GM19043 (cell line): ENCODE measurements at regions not wholly inside any gene's neighbourhood (a gene's known extent, or its start where the extent isn't known, plus 50 kb on each side); places are given as distances from the start of the nearest gene placed in this dataset.

Experiments used
- ATAC-seq: cut with Tn5 transposase; IDR thresholded peaks from one replicate; pipeline ENCODE4 v1.9.1; 2021; ENCODE audit warnings: low read depth; ENCODE audit not compliant: unreplicated experiment

DNA sequence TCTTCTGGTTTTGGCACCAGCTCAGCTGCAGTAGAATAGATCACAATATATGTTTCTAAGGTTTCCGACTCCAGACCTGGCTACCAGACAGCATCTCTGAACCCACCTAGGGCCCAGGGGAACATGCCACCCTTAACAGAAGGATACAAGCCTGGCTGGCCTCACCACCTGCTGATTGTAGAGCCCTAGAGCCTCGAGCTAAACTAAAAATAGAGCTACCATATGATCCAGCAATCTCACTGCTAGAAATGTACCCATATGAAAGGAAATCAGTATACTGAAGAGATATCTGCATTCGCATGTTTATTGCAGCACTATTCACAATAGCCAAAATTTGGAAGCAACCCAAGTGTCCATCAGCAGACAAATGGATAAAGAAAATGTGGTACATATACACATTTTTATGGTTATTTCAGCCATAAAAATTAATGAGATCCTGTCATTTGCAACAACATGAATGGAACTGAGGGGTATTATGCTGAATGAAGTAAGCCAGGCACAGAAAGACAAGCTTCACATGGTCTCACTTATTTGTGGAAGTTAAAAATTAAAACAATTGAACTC lies 242.4 kb upstream of the SLC39A10 start:
- ATAC-seq = no peak

DNA sequence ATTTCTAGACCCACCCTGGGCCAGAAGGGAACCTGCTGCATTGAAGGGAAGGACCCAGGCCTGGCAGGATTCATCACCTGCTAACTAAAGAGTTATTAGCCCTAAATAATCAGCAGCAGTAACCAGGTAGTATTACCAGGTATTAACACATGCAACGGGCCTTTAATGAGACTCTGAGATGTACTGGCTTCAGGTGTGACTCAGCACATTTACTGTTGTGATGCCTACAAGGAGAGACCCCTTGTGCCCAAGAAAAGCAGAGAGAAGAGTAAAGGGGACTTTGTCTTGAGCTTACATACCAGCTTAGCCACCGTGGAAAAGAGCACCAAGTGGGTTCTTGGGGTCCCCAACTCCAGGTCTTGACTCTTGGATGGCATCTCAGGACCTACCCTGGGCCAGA lies 243.1 kb upstream of the SLC39A10 start:
- no peak for ATAC-seq

DNA sequence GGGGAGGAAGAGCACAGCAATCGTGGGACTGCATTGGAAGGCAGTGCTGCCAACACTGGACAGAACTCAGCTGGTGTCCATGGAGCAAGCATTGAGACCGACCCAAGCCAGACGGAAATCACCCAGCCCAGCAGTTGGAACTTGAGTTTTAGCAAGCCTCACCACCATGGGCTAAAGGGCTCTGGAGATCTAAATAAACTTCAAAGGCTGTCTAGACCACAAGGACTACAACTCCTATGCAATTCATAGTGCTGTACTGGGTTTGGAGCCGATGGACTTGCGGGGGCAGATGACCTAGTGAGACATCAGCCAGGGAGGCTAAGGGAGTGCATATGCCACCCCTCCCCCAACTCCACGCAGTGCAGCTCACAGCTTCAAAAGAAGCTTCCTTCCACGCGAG lies 243.6 kb upstream of the SLC39A10 start:
- ATAC-seq = no peak

GRCh38 chr2:195411219-195411687 lies 245.8 kb upstream of the SLC39A10 start:
- ATAC-seq = no peak

DNA sequence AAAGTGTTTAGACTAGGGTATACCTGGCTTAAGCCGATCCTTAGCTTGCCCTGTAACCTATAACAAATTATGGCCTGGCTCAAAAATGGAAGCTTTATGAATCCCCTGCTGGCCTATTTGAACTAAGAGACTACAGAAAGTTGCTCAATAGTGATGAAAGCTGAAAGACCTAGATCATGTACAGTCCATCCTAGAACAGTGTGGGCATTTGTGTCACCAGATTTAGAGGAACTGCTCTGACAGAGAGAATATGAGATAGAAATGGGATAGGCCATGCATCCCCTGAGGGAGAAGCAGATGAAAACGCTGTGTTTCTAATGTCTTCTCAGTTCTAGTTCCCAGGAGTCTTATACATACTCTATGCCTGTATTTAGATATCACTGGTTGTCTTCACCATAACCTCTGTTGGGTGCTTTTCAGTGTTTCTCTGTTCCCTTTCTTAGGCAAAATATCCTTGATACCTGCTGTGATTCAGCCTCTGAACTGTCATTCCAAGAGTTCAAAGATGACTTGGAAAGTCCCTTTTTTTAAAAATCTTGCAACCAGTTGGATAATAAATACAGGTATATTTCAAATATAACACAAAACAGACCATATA lies 246.9 kb upstream of the SLC39A10 start:
- peak; percentile 52 for ATAC-seq

DNA sequence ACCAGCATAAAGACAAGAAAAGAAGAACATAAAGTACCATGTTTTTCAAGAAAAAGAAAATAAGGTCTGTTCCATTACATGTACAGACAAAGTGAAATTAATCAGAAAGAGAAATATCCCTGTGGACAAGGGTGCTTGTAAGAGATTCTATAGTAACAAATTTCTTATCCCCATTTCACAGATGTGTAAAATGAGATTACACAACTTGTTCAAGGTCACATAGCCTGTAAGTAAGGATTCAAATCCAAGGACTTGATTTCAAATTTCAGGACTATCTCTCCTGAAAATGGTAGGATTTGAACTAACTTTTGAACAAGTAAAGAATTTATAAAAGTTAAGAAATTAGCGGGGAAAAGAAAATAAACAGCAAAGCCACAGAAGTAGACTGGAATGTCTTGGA lies 248.2 kb upstream of the SLC39A10 start:
- no peak for ATAC-seq

DNA sequence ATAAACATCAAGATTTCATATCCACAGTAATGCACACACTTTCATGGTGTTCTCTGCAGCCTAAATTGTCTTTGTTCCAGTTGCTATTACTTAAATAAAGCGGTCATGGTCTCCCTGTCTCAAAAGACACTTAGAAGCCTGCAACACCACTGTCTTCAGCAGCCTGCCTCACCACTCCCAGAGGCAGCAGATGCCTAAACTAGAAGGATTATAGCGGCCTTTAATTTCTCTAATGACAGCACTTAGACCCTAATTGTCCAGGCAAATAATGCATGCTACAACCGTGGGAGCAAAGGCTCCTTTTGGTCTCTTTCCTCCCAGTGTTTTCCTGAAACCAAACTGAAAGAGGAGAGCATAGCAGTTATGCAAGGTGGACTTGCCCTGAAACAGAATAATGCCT lies 248.8 kb upstream of the SLC39A10 start:
- ATAC-seq = no peak

DNA sequence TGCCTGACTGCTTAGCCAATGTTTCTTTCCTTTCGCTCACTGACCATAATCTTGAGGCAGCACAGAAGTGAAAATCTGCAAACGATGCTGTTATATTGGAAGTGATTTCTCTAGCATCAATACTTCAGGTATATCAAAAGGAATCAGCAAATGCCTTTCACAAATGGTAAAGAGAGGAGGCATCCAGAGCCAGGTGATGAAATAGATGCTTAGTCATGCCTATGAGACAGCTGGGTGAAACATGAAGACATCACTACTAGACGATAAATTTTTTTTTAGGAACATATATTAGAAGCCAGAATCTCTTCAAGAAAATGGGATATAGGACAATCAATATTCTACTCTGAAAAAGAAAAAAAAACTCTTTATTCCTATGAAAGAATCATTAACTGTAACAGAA lies 249.2 kb upstream of the SLC39A10 start:
- no peak for ATAC-seq

DNA sequence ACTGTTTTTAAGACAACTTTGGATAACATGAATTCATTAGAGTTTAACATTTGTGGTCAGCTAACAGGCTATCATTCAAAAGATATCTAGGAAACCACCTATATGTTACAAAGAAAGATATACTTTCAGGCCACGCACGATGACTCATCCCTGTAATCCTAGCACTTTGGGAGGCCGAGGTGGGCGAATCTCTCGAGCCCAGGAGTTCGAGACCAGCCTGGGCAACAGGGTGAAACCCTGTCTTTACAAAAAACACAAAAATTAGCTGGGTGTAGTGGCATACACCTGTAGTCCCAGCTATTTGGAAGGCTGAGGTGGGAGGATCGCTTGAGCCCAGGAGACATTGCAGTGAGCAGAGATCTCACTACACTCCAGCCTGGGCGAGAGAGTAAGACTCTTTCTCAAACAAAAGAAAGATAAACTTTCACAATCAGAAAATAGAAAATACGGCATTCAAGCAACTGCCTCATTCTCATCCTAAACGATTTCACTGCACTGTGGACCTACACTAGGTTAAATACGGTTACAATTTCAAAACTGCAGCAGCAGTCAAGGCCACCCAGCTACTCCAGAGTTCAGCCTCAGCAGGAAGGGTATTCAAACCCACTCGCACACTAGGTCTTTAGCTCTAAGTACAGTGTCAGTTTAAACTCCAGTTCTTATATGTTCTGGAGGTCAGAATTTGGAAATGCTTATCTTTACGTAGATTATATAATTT lies 250.0 kb upstream of the SLC39A10 start:
- ATAC-seq = no peak

DNA sequence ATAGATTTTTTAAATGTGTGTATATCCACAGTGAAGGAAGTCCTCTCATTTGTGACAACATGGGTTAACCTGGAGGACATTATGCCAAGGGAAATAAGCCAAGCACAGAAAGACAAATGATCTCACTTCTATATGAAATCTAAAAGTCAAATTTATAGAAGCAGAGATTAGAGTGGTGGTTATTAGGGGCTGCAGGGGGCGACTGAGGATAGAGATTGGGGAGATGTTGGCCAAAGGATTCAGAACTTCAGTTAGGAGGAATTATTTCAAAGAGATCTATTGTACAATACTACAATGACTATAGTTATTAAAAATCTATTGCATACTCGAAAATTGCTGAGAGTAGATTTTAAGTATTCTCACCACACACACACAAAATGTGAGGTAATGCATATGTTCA lies 252.4 kb upstream of the SLC39A10 start:
- no peak for ATAC-seq

DNA sequence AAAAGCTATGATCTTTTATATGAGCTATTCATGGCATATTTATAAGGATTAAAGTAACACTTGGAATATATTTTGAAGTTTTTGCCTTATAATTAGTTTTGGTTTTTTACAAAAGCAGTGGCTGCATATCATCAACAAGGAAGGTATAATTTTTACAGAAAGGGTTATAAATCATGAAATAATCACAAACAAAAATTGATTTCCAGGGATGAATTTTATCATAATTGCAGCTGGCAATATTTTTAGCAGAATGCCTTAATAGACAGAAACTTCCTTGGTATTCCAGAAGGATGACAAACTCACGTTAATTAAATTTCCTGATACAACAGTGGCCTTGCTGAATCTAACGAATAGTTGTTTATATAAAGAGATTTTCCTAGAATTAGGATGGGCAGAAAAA lies 260.5 kb upstream of the SLC39A10 start:
- no peak for ATAC-seq

- ATAC-seq = no peak
These were observed 261.7 kb upstream of the SLC39A10 start for GRCh38 chr2:195395362-195395761.

GRCh38 chr2:195392446-195393336 lies 264.3 kb upstream of the SLC39A10 start:
- peak; percentile 43 for ATAC-seq

- no peak for ATAC-seq
These were observed 266.2 kb upstream of the SLC39A10 start for GRCh38 chr2:195390686-195391321.

DNA sequence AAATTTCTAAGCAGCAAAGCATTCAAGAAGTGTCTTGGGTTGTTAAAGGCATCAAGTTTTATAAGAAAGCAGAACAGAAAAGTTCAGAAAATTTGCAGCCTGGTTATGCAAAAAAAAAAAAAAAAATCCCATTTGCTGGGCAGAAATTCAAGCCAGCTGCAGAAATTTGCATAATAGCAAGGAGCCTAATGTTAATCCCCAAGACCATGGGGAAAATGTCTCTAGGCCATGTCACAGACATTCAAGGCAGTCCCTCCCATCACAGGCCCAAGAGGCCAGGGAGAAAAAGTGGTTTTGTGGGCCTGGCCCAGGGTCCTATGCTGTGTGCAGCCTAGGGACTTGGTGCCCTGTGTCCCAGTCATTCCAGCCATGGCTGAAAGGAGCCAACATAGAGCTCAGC lies 269.0 kb upstream of the SLC39A10 start:
- no peak for ATAC-seq

DNA sequence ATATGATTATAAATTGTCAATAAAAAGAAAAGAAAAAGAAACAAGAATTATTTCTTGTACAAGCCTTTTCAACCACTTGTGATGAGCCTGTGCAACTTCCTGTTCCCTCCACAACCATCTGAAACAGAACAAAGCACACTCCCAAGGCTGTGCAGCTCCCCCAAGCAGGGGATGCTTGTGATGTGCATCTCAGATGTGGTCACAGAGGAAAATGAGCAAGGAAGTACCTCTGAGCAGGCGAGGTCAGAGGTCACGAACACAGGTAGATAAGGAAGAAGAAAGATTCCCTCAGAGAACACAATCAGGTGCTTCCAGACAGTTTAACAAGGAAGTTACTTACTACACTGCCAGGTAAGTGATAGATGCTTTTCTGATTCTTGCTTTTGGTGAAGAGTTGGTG lies 274.8 kb upstream of the SLC39A10 start:
- peak; percentile 61 for ATAC-seq

GRCh38 chr2:195370167-195370943 lies 286.7 kb upstream of the SLC39A10 start:
- ATAC-seq = no peak

DNA sequence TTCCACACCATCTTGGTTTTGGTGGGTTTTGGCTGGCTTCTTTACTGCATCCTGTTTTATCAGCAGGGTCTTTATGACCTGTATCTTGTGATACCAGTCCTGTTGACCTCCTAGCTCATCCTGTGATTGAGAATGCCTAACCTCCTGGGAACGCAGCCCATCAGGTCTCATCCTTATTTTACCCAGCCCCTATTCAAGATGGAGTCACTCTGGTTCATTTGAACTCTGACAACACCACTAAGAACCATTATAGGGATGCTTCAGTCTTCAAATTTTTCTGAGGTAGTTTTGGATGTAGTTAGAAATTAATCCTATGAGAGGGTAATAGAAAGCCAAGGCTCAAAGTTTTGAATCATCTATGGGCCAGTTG lies 287.8 kb upstream of the SLC39A10 start:
- no peak for ATAC-seq

GRCh38 chr2:195368249-195369217 lies 288.5 kb upstream of the SLC39A10 start:
- ATAC-seq = no peak
